Keratinocyte (primary cell): ENCODE measurements at regions not wholly inside any gene's neighbourhood (a gene's known extent, or its start where the extent isn't known, plus 50 kb on each side); places are given as distances from the start of the nearest gene placed in this dataset.

Experiments used
- CTCF ChIP-seq, 3 experiments: IDR thresholded peaks in 1 of 3; conservative IDR thresholded peaks in 1 of 3; optimal IDR thresholded peaks in 1 of 3; 2 replicates in 2 of 3; 3 replicates in 1 of 3; pipeline versions ENCODE3 to v1.5.1; 2011; ENCODE audit warnings: low read length in 3 of 3, mild to moderate bottlenecking in 3 of 3, moderate library complexity in 2 of 3, control low read depth in 1 of 3, inconsistent platforms in 1 of 3; ENCODE audit not compliant: insufficient read depth in 2 of 3; ENCODE audit errors: extremely low read depth in 1 of 3
- EZH2 ChIP-seq: IDR thresholded peaks from one replicate; pipeline ENCODE4 v1.6.1; 2012; ENCODE audit warnings: inconsistent platforms, mild to moderate bottlenecking, low read length, moderate library complexity

DNA sequence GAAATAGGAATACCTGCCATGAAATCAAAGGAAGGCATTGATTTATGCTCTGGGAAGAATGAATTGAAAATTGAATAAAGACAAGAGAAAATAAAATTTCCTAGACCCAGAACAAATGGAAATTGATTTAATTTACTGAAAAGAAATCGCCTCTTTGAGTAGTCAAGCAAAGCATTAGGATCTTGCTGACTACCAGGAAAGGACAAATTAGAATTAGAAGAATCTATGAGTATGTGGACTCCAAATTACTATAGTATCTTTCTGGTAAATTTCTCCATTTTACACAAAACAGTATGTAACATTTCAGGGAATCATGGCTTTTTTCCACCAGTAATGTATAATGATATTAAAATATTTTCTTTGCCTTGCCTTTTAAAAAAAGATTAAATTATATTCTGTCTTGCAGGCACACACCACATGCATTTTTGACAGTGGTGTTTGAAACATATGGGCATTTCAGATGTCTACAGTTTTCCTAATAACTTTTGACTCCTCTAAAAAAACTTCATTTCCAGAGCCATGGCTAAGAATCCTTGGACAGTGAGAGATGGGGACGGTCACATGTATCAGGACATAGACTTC lies 768.7 kb upstream of the NRSN1 start:
- TF ChIP-seq EZH2: no peak
- TF ChIP-seq CTCF (optimal IDR thresholded peaks at IDR 0.05 in 1 of 3, IDR thresholded peaks at IDR 0.05 in 1 of 3, conservative IDR thresholded peaks at IDR 0.05 in 1 of 3; ENCODE audit: extremely low read depth in 1 of 3, insufficient read depth in 2 of 3, low read length in 3 of 3): no peak
